ENCODE measurements at regions not wholly inside any gene's neighbourhood (a gene's known extent, or its start where the extent isn't known, plus 50 kb on each side); places are given as distances from the start of the nearest gene placed in this dataset.

DNA sequence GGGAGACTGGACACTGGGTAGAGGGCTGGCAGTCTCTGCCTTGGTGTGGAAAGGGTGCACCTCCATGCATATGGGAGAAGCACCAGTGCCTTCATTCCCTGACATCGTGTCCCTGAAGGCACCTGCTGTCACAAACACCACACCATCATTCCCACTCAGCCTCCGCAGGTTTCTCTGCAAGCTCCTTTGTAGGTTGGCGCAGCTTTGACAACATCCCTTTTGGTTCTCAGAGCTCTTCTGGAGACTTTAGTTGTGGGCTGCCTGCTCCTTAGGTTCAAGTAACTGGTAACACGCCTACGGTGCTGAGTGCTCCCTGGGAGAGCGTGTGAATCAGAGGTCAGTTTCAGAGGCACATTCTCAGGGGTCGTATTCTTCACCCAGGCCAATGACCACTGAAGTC lies 50.2 kb upstream of the TULP4 start:
- Histone ChIP-seq H3K27ac (no peak overlapping the region), H3K4me2 (no peak overlapping the region), H3K9me3 (no peaks in the 10 kb centered on the region), H3K4me3 (no peak overlapping the region), H3K4me1 (no peaks in the 10 kb centered on the region)
- TF ChIP-seq FOXS1 (CRISPR knock-in tag; IDR thresholded peaks at IDR 0.05) (no peak), RNF2 (IDR thresholded peaks at IDR 0.05; ENCODE audit: borderline replicate concordance, low read depth) (no peak), ZNF302 (CRISPR knock-in tag; IDR thresholded peaks at IDR 0.05) (no peak), CTCF (IDR thresholded peaks at IDR 0.05) (no peak), RFX5 (IDR thresholded peaks at IDR 0.05) (no peak), MAZ (IDR thresholded peaks at IDR 0.05; ENCODE audit: borderline replicate concordance, low read depth, low read length) (no peak), USF2 (IDR thresholded peaks at IDR 0.05) (no peak)
- CTCF ChIA-PET, result interaction anchor here (1.5 to 2.7 kb wide), 2 partner anchors 41 to 344 kb away, joined by 3 to 9 read pairs; no protein-coding TSS in a partner anchor
- no peak for DNase-seq (ENCODE audit: low read depth in 1 of 2, low spot score in 1 of 2)
- POLR2A ChIA-PET, result no interaction called here
- FAIRE-seq, result no peak
- 80% methylated on average over 7 of the region's 7 CpGs for WGBS (ENCODE audit: missing lambda C conversion rate)
- no peak for ATAC-seq

All from A549 (cell line).